ENCODE measurements at regions not wholly inside any gene's neighbourhood (a gene's known extent, or its start where the extent isn't known, plus 50 kb on each side); places are given as distances from the start of the nearest gene placed in this dataset.

DNA sequence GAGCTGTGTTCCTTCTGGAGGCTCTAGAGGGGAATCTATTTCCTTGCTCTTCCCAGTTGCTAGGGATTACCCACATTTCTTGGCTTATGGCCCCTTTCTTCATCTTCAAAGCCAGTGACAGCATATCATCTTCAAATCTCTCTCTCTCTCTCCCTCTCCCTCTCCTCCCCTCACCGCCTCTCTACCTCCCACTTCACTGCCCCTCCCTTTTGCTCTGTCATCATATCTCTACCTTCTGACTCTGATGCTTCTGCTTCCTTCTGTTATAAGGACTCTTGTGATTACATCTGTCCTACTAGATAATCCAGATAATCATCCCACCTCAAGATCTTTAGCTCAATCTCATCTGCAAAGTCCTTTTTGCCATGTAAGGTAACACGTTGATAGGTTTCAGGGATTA, 93.1 kb upstream of the TEX13D start:
- no peak overlapping the region for H3K27ac ChIP-seq (ENCODE audit: low read depth, low read length, poor library complexity, severe bottlenecking)

DNA sequence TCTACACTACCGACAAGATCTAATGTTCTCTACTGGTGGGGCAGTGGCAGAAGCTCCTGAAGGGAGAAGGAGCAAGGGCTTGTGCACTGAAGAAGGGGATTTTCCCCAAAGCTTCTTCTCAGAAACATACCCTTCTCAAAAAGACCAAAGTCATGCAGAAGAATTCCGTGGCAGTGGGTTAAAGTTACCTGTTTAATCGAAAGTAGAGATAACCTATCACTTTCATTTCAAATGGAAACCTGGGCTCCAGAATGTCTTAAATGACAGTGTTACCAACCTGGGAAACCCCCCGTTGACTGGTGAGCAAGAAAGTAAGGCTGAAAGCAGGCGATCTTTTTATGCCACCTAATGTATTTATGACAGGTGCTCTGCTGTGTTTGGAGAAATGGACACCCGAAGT, 92.5 kb upstream of the TEX13D start:
- Histone ChIP-seq H4K20me1 (ENCODE audit: insufficient read depth, low read length) (no peaks in the 10 kb centered on the region), H3K79me2 (ENCODE audit: insufficient read depth, low read length) (no peaks in the 10 kb centered on the region), H3K4me3 (ENCODE audit: low read depth, low read length, poor library complexity, severe bottlenecking) (no peak overlapping the region), H3F3A (ENCODE audit: insufficient read depth, low read length) (no peaks in the 10 kb centered on the region), H3K4me1 (ENCODE audit: insufficient read depth, low read length, severe bottlenecking) (no peaks in the 10 kb centered on the region), H3K27me3 (ENCODE audit: insufficient read depth, low read length) (no peaks in the 10 kb centered on the region), H3K27ac (ENCODE audit: low read depth, low read length, poor library complexity, severe bottlenecking) (no peak overlapping the region), H3K9me3 (ENCODE audit: low read length) (no peaks in the 10 kb centered on the region), H3K9me2 (ENCODE audit: low read depth, low read length) (no peaks in the 10 kb centered on the region), H3K9ac (ENCODE audit: low read length) (no peak overlapping the region), H3K36me3 (ENCODE audit: insufficient read depth, low read length) (no peaks in the 10 kb centered on the region), H3K4me2 (ENCODE audit: low read length) (no peak overlapping the region), H2AFZ (ENCODE audit: low read length) (no peak overlapping the region)
- TF ChIP-seq, protein P1, sequence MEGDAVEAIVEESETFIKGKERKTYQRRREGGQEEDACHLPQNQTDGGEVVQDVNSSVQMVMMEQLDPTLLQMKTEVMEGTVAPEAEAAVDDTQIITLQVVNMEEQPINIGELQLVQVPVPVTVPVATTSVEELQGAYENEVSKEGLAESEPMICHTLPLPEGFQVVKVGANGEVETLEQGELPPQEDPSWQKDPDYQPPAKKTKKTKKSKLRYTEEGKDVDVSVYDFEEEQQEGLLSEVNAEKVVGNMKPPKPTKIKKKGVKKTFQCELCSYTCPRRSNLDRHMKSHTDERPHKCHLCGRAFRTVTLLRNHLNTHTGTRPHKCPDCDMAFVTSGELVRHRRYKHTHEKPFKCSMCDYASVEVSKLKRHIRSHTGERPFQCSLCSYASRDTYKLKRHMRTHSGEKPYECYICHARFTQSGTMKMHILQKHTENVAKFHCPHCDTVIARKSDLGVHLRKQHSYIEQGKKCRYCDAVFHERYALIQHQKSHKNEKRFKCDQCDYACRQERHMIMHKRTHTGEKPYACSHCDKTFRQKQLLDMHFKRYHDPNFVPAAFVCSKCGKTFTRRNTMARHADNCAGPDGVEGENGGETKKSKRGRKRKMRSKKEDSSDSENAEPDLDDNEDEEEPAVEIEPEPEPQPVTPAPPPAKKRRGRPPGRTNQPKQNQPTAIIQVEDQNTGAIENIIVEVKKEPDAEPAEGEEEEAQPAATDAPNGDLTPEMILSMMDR (IDR thresholded peaks at IDR 0.05; ENCODE audit: low read length), result no peak
- no peak for TF ChIP-seq EZH2 (IDR thresholded peaks at IDR 0.05; ENCODE audit: borderline replicate concordance, low read length)

More for the DNA sequence above, 93.1 kb upstream of the TEX13D start:
- Histone ChIP-seq H3K9ac (ENCODE audit: low read length) (no peak overlapping the region), H3F3A (ENCODE audit: insufficient read depth, low read length) (no peaks in the 10 kb centered on the region), H2AFZ (ENCODE audit: low read length) (no peak overlapping the region), H4K20me1 (ENCODE audit: insufficient read depth, low read length) (no peaks in the 10 kb centered on the region), H3K79me2 (ENCODE audit: insufficient read depth, low read length) (no peaks in the 10 kb centered on the region), H3K9me2 (ENCODE audit: low read depth, low read length) (no peaks in the 10 kb centered on the region), H3K4me2 (ENCODE audit: low read length) (no peak overlapping the region), H3K9me3 (ENCODE audit: low read length) (no peaks in the 10 kb centered on the region), H3K27me3 (ENCODE audit: insufficient read depth, low read length) (no peaks in the 10 kb centered on the region), H3K36me3 (ENCODE audit: insufficient read depth, low read length) (no peaks in the 10 kb centered on the region), H3K4me1 (ENCODE audit: insufficient read depth, low read length, severe bottlenecking) (no peaks in the 10 kb centered on the region), H3K4me3 (ENCODE audit: low read depth, low read length, poor library complexity, severe bottlenecking) (no peak overlapping the region)
- TF ChIP-seq EZH2 (IDR thresholded peaks at IDR 0.05; ENCODE audit: borderline replicate concordance, low read length), result no peak
- TF ChIP-seq, protein P1 (IDR thresholded peaks at IDR 0.05; ENCODE audit: low read length), result no peak

DNA sequence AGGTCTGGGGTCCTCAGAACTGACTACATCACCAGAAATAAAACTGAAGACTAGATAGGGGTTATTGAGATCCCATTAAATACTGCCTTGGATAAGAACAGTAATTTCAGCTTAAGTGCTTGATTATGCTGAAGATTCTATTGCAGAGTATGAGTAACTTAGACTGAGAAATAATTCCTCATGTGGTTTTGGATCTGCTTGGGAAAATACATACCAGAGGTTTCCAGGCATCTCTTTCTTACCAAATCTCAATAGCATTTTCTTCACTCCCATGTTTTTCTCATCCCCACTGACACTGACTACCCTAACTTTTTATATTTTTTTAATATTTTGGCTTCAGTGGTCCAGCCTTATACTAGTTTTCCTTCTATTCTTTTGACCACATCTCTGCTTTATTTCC, 92.0 kb upstream of the TEX13D start:
- Histone ChIP-seq H3K4me2 (ENCODE audit: low read length) (no peak overlapping the region), H4K20me1 (ENCODE audit: insufficient read depth, low read length) (no peaks in the 10 kb centered on the region), H3K9ac (ENCODE audit: low read length) (no peak overlapping the region), H2AFZ (ENCODE audit: low read length) (no peak overlapping the region), H3K4me3 (ENCODE audit: low read depth, low read length, poor library complexity, severe bottlenecking) (no peak overlapping the region), H3K27ac (ENCODE audit: low read depth, low read length, poor library complexity, severe bottlenecking) (no peak overlapping the region), H3K9me2 (ENCODE audit: low read depth, low read length) (no peaks in the 10 kb centered on the region), H3K4me1 (ENCODE audit: insufficient read depth, low read length, severe bottlenecking) (no peaks in the 10 kb centered on the region), H3K9me3 (ENCODE audit: low read length) (no peaks in the 10 kb centered on the region), H3K79me2 (ENCODE audit: insufficient read depth, low read length) (no peaks in the 10 kb centered on the region), H3F3A (ENCODE audit: insufficient read depth, low read length) (no peaks in the 10 kb centered on the region), H3K36me3 (ENCODE audit: insufficient read depth, low read length) (no peaks in the 10 kb centered on the region), H3K27me3 (ENCODE audit: insufficient read depth, low read length) (no peaks in the 10 kb centered on the region)
- TF ChIP-seq EZH2 (IDR thresholded peaks at IDR 0.05; ENCODE audit: borderline replicate concordance, low read length), result no peak
- TF ChIP-seq, protein P1 (IDR thresholded peaks at IDR 0.05; ENCODE audit: low read length), result no peak
